ENCODE measurements at regions not wholly inside any gene's neighbourhood (a gene's known extent, or its start where the extent isn't known, plus 50 kb on each side); places are given as distances from the start of the nearest gene placed in this dataset.

DNA sequence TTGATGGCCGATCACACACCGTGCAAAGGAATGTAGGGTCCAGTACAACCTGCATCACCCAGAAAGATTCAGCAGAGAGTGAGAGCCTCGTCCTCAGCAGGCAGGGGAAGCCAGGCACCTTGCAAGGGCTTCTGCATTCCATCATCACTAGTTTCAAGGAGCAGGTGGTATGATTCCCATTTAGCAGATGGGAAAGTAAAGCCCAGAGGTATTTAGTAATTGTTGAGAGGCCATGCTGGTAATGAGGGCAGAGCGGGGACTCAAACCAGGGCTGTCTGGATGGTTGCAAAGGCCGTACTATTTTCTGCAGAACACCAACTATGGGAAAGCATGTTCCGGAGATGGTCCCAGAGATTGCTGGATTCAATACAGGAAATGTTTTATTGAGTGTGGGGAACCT, 65.8 kb upstream of the MRTFB start:
- TF ChIP-seq, protein P1, sequence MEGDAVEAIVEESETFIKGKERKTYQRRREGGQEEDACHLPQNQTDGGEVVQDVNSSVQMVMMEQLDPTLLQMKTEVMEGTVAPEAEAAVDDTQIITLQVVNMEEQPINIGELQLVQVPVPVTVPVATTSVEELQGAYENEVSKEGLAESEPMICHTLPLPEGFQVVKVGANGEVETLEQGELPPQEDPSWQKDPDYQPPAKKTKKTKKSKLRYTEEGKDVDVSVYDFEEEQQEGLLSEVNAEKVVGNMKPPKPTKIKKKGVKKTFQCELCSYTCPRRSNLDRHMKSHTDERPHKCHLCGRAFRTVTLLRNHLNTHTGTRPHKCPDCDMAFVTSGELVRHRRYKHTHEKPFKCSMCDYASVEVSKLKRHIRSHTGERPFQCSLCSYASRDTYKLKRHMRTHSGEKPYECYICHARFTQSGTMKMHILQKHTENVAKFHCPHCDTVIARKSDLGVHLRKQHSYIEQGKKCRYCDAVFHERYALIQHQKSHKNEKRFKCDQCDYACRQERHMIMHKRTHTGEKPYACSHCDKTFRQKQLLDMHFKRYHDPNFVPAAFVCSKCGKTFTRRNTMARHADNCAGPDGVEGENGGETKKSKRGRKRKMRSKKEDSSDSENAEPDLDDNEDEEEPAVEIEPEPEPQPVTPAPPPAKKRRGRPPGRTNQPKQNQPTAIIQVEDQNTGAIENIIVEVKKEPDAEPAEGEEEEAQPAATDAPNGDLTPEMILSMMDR (conservative IDR thresholded peaks at IDR 0.05; ENCODE audit: low read depth, low read length), result no peak
- TF ChIP-seq EZH2 (IDR thresholded peaks at IDR 0.05; ENCODE audit: low read length, unreplicated experiment), result no peak

Measured in PC-3 (cell line).